ENCODE measurements at regions not wholly inside any gene's neighbourhood (a gene's known extent, or its start where the extent isn't known, plus 50 kb on each side); places are given as distances from the start of the nearest gene placed in this dataset.
A peak's percentile ranks its signal among the peaks of the same experiment; 100 is the strongest.

GRCh38 chr9:105064248-105065097 is 136.5 kb upstream of the ABCA1 start:
- Histone ChIP-seq H3K79me2 (ENCODE audit: control insufficient read depth, insufficient read depth, low read length) (no peaks in the 10 kb centered on the region), H3K27ac (ENCODE audit: insufficient read depth, low read depth, low read length) (no peak overlapping the region), H3K4me1 (ENCODE audit: control insufficient read depth, extremely low read depth, insufficient read depth, low read length) (no peaks in the 10 kb centered on the region), H3K4me3 (replicated peaks in 1 of 3; ENCODE audit: insufficient read depth in 1 of 3, low read depth in 1 of 3, low read length in 3 of 3) (no peak overlapping the region), H4K20me1 (replicated peaks; ENCODE audit: control insufficient read depth, extremely low read depth, insufficient read depth, low read length) (no peaks in the 10 kb centered on the region), H3K9ac (replicated peaks; ENCODE audit: extremely low read depth, insufficient read depth, low read length) (no peak overlapping the region), H2AFZ (ENCODE audit: low read depth, low read length) (peak overlapping the region; percentile 71), H3K9me1 (replicated peaks; ENCODE audit: control insufficient read depth, extremely low read depth, insufficient read depth, low read length) (no peaks in the 10 kb centered on the region), H3K27me3 (ENCODE audit: control insufficient read depth in 2 of 2, insufficient read depth in 2 of 2, low read length in 2 of 2) (no peaks in the 10 kb centered on the region), H3K36me3 (ENCODE audit: control insufficient read depth in 2 of 2, extremely low read depth in 1 of 2, insufficient read depth in 2 of 2, low read length in 2 of 2) (no peaks in the 10 kb centered on the region), H3K9me3 (replicated peaks; ENCODE audit: control insufficient read depth, insufficient read depth, low read length) (no peaks in the 10 kb centered on the region), H3K4me2 (ENCODE audit: insufficient read depth, low read length) (no peak overlapping the region)
- BruUV-seq (replicated peaks): no TSS peak
- intact Hi-C loops (cut with micrococcal nuclease) (no loop called here), dilution Hi-C loops (cut with MboI; ENCODE audit: extremely low pct_ligation_motif_present, low sequenced_read_pairs) (no loop called here)
- DNase-seq (ENCODE audit: low read depth, low spot score): peak; percentile 67
- no peak for FAIRE-seq
- ChIA-PET CTCF (no interaction called here), POLR2A (no interaction called here)
- TF ChIP-seq FOS (IDR thresholded peaks at IDR 0.05; ENCODE audit: borderline replicate concordance, insufficient read depth, low read length) (no peak), POLR2AphosphoS5 (IDR thresholded peaks at IDR 0.05; ENCODE audit: insufficient read depth, low read depth, low read length) (no peak), JUN (IDR thresholded peaks at IDR 0.05; ENCODE audit: borderline replicate concordance, insufficient read depth, insufficient read length, low read depth) (no peak), MAX (IDR thresholded peaks at IDR 0.05; ENCODE audit: insufficient read depth, insufficient read length) (no peak), EZH2 (IDR thresholded peaks at IDR 0.05; ENCODE audit: borderline replicate concordance, low read depth, low read length, severe bottlenecking) (no peak), GATA2 (IDR thresholded peaks at IDR 0.05; ENCODE audit: insufficient read depth, insufficient read length, low read depth, low read length) (no peak), POLR2A (IDR thresholded peaks at IDR 0.05; ENCODE audit: low read depth, low read length) (no peak), CTCF (IDR thresholded peaks at IDR 0.05; ENCODE audit: extremely low read depth in 1 of 2, insufficient read depth in 1 of 2, low read depth in 1 of 2, low read length in 2 of 2) (no peak), MYC (IDR thresholded peaks at IDR 0.05; ENCODE audit: low read depth, low read length) (no peak)

All from endothelial cell of umbilical vein (primary cell).